ENCODE measurements at regions not wholly inside any gene's neighbourhood (a gene's known extent, or its start where the extent isn't known, plus 50 kb on each side); places are given as distances from the start of the nearest gene placed in this dataset.

DNA sequence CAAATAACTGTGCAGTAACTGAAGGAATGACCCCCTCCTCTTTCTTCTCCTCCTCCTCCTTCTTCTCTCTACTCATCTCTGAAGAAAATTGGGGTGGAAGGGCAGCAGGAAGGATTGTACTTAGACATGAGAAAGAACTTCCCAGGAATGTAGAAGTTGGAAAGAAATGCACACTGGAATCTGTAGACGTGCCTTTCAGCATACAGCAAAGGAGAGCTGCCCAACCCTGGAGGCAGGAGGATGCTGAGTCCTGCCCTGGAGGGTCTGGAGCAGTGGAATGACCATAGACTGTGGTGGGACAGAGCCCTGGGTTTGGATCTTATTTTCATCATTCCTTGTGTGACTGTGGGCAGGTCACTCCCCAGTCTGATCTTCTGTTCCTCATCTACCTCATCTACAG, 80.1 kb downstream of the PJA1 start:
- no peak overlapping the region for H3K4me3 ChIP-seq (ENCODE audit: low read length)
- no peak overlapping the region for H3K27ac ChIP-seq (ENCODE audit: low read depth, low read length)
- no peak overlapping the region for H3K4me2 ChIP-seq (ENCODE audit: low read length)
- H3K9me2 ChIP-seq (replicated peaks; ENCODE audit: control insufficient read depth, low read length), result no peaks in the 10 kb centered on the region
- no peaks in the 10 kb centered on the region for H3K9me3 ChIP-seq (ENCODE audit: control insufficient read depth, insufficient read depth, low read length)
- no peaks in the 10 kb centered on the region for H4K20me1 ChIP-seq (ENCODE audit: control insufficient read depth, insufficient read depth, low read depth, low read length)
- no peaks in the 10 kb centered on the region for H3K36me3 ChIP-seq (ENCODE audit: control insufficient read depth, low read length)
- H3K4me1 ChIP-seq (ENCODE audit: control insufficient read depth, low read length), result no peaks in the 10 kb centered on the region
- H3K79me2 ChIP-seq (ENCODE audit: control insufficient read depth, low read length), result no peaks in the 10 kb centered on the region
- no peaks in the 10 kb centered on the region for H3K27me3 ChIP-seq (ENCODE audit: control insufficient read depth, low read length)
- no peaks in the 10 kb centered on the region for H3F3A ChIP-seq (ENCODE audit: control insufficient read depth, insufficient read depth)
- TF ChIP-seq EZH2phosphoT487 (IDR thresholded peaks at IDR 0.05; ENCODE audit: borderline replicate concordance, low read length), result no peak
- TF ChIP-seq, protein P1, sequence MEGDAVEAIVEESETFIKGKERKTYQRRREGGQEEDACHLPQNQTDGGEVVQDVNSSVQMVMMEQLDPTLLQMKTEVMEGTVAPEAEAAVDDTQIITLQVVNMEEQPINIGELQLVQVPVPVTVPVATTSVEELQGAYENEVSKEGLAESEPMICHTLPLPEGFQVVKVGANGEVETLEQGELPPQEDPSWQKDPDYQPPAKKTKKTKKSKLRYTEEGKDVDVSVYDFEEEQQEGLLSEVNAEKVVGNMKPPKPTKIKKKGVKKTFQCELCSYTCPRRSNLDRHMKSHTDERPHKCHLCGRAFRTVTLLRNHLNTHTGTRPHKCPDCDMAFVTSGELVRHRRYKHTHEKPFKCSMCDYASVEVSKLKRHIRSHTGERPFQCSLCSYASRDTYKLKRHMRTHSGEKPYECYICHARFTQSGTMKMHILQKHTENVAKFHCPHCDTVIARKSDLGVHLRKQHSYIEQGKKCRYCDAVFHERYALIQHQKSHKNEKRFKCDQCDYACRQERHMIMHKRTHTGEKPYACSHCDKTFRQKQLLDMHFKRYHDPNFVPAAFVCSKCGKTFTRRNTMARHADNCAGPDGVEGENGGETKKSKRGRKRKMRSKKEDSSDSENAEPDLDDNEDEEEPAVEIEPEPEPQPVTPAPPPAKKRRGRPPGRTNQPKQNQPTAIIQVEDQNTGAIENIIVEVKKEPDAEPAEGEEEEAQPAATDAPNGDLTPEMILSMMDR (IDR thresholded peaks at IDR 0.05; ENCODE audit: low read depth, low read length, poor library complexity, severe bottlenecking), result no peak

DNA sequence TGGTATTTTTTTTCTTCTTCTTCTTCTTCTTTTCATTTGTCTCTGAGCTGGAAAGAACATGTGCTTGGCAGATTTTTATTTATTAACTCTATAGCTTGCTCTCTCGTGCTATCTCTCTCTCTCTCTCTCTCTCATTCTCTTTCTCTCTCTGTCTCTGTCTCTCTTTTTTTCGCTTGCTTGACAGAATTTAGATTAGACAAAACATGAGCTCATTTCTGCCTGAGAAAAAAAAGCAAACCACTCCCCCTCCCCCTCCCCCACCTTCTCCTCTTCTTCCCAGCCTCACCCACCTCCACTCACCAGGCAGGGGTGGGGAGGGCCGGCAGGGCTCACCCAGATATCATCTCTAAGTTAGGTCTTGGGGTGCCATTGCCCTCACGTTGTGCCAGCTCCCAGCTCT, 81.5 kb downstream of the PJA1 start:
- Histone ChIP-seq H3K9me3 (ENCODE audit: control insufficient read depth, insufficient read depth, low read length) (no peaks in the 10 kb centered on the region), H3F3A (ENCODE audit: control insufficient read depth, insufficient read depth) (no peaks in the 10 kb centered on the region), H3K27ac (ENCODE audit: low read depth, low read length) (no peak overlapping the region), H4K20me1 (ENCODE audit: control insufficient read depth, insufficient read depth, low read depth, low read length) (no peaks in the 10 kb centered on the region), H3K27me3 (ENCODE audit: control insufficient read depth, low read length) (no peaks in the 10 kb centered on the region), H3K9me2 (replicated peaks; ENCODE audit: control insufficient read depth, low read length) (no peaks in the 10 kb centered on the region), H3K36me3 (ENCODE audit: control insufficient read depth, low read length) (no peaks in the 10 kb centered on the region), H3K4me3 (ENCODE audit: low read length) (no peak overlapping the region), H3K4me1 (ENCODE audit: control insufficient read depth, low read length) (no peaks in the 10 kb centered on the region), H3K79me2 (ENCODE audit: control insufficient read depth, low read length) (no peaks in the 10 kb centered on the region), H3K4me2 (ENCODE audit: low read length) (no peak overlapping the region)
- TF ChIP-seq EZH2phosphoT487 (IDR thresholded peaks at IDR 0.05; ENCODE audit: borderline replicate concordance, low read length), result no peak
- TF ChIP-seq, protein P1 (IDR thresholded peaks at IDR 0.05; ENCODE audit: low read depth, low read length, poor library complexity, severe bottlenecking), result no peak

DNA sequence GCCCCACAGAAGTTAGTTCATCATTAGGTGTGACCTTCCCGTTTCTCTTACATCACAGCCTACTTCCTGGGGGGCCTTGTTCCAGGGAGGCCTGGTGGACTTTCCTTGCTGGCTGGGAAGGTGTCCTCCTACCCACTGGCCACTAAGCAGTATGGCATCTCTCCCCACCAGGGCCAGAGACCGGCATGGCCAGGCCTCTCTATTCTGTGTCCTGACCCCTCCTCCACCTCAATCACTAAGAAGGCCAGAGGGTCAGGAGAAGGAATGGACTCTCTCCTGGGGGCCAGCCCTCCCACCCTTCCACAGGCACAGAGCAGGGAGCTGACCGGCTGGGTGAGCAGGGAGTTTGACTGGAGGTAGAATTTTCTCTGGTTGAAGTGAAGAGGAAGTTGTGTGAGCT, 81.9 kb downstream of the PJA1 start:
- no peaks in the 10 kb centered on the region for H4K20me1 ChIP-seq (ENCODE audit: control insufficient read depth, insufficient read depth, low read depth, low read length)
- H3K36me3 ChIP-seq (ENCODE audit: control insufficient read depth, low read length), result no peaks in the 10 kb centered on the region
- TF ChIP-seq, protein P1 (IDR thresholded peaks at IDR 0.05; ENCODE audit: low read depth, low read length, poor library complexity, severe bottlenecking), result no peak
- TF ChIP-seq EZH2phosphoT487 (IDR thresholded peaks at IDR 0.05; ENCODE audit: borderline replicate concordance, low read length), result no peak
- H3K9me2 ChIP-seq (replicated peaks; ENCODE audit: control insufficient read depth, low read length), result no peaks in the 10 kb centered on the region
- H3K4me2 ChIP-seq (ENCODE audit: low read length), result no peak overlapping the region
- H3K4me3 ChIP-seq (ENCODE audit: low read length), result no peak overlapping the region
- no peaks in the 10 kb centered on the region for H3F3A ChIP-seq (ENCODE audit: control insufficient read depth, insufficient read depth)
- H3K27me3 ChIP-seq (ENCODE audit: control insufficient read depth, low read length), result no peaks in the 10 kb centered on the region
- no peaks in the 10 kb centered on the region for H3K9me3 ChIP-seq (ENCODE audit: control insufficient read depth, insufficient read depth, low read length)
- H3K4me1 ChIP-seq (ENCODE audit: control insufficient read depth, low read length), result no peaks in the 10 kb centered on the region
- no peak overlapping the region for H3K27ac ChIP-seq (ENCODE audit: low read depth, low read length)
- H3K79me2 ChIP-seq (ENCODE audit: control insufficient read depth, low read length), result no peaks in the 10 kb centered on the region

DNA sequence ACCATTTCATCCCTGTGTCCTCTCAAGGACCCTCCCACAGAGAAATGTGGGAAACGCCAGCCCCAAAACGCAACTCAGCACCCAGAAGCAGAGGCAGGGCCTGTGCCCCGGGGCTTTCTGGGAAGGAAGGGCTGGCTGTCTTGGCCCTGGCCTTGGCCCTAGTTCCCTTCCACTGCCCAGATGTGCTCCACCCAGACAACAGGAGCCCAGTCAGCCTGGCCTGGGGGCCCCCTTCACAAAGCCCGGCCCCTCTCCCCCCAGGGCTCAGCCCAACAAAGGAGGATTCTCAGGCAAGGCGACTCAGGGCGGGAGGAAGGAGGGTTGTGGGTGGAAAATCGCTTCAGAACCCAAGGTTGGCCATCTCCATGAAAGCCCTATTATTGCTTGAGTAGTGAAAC, 82.5 kb downstream of the PJA1 start:
- H3K4me1 ChIP-seq (ENCODE audit: control insufficient read depth, low read length), result no peaks in the 10 kb centered on the region
- H3K4me3 ChIP-seq (ENCODE audit: low read length), result no peak overlapping the region
- no peak overlapping the region for H3K4me2 ChIP-seq (ENCODE audit: low read length)
- no peaks in the 10 kb centered on the region for H3K27me3 ChIP-seq (ENCODE audit: control insufficient read depth, low read length)
- no peaks in the 10 kb centered on the region for H3K9me2 ChIP-seq (replicated peaks; ENCODE audit: control insufficient read depth, low read length)
- H3K9me3 ChIP-seq (ENCODE audit: control insufficient read depth, insufficient read depth, low read length), result no peaks in the 10 kb centered on the region
- TF ChIP-seq EZH2phosphoT487 (IDR thresholded peaks at IDR 0.05; ENCODE audit: borderline replicate concordance, low read length), result no peak
- no peaks in the 10 kb centered on the region for H3K36me3 ChIP-seq (ENCODE audit: control insufficient read depth, low read length)
- no peak overlapping the region for H3K27ac ChIP-seq (ENCODE audit: low read depth, low read length)
- H3F3A ChIP-seq (ENCODE audit: control insufficient read depth, insufficient read depth), result no peaks in the 10 kb centered on the region
- no peaks in the 10 kb centered on the region for H3K79me2 ChIP-seq (ENCODE audit: control insufficient read depth, low read length)
- no peaks in the 10 kb centered on the region for H4K20me1 ChIP-seq (ENCODE audit: control insufficient read depth, insufficient read depth, low read depth, low read length)

Data from DOHH2 (cell line).